ENCODE measurements at regions not wholly inside any gene's neighbourhood (a gene's known extent, or its start where the extent isn't known, plus 50 kb on each side); places are given as distances from the start of the nearest gene placed in this dataset.

- H3K27ac ChIP-seq = no peak overlapping the region
- H3K4me1 ChIP-seq = no peaks in the 10 kb centered on the region
- in situ Hi-C loops (cut with MboI; ENCODE audit: low sequenced_read_pairs in 4 of 4) = no loop called here
- intact Hi-C loops (cut with DNase I; ENCODE audit: low total_unique reads) = no loop called here
- no peak for ATAC-seq
- DNase-seq = no peak
- no peak overlapping the region for H3K4me3 ChIP-seq
- TF ChIP-seq, protein P1, sequence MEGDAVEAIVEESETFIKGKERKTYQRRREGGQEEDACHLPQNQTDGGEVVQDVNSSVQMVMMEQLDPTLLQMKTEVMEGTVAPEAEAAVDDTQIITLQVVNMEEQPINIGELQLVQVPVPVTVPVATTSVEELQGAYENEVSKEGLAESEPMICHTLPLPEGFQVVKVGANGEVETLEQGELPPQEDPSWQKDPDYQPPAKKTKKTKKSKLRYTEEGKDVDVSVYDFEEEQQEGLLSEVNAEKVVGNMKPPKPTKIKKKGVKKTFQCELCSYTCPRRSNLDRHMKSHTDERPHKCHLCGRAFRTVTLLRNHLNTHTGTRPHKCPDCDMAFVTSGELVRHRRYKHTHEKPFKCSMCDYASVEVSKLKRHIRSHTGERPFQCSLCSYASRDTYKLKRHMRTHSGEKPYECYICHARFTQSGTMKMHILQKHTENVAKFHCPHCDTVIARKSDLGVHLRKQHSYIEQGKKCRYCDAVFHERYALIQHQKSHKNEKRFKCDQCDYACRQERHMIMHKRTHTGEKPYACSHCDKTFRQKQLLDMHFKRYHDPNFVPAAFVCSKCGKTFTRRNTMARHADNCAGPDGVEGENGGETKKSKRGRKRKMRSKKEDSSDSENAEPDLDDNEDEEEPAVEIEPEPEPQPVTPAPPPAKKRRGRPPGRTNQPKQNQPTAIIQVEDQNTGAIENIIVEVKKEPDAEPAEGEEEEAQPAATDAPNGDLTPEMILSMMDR (IDR thresholded peaks at IDR 0.05 in 4 of 5, conservative IDR thresholded peaks at IDR 0.05 in 1 of 5) = no peak
- TF ChIP-seq POLR2A (IDR thresholded peaks at IDR 0.05) = no peak
- no peaks in the 10 kb centered on the region for H3K36me3 ChIP-seq
- no peaks in the 10 kb centered on the region for H3K9me3 ChIP-seq
- no peaks in the 10 kb centered on the region for H3K27me3 ChIP-seq
These were observed 326.0 kb downstream of the NPR3 start for GRCh38 chr5:33037076-33037475.

DNA sequence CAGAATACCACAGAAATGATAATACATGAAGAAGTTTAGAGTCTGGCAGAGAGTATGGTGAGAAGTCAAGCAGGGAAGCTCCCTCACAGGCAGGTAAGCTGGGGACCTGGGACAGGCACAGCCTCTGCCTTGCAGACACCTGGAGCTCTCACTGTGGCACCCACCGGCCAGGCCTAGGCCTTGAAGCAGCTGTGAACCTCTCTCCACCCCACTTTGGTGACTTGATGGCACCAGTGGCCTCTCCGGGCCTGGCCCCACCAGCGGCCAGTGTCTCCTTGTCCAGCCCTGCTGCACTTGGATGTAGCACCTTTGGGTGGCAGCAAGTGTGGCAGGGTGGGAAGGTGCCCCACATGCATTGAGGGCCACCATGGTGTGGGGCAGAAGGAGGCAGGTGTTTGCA lies 330.5 kb downstream of the NPR3 start:
- no peak for DNase-seq
- no peak for ATAC-seq

GRCh38 chr5:33043343-33043997 lies 332.3 kb downstream of the NPR3 start:
- Histone ChIP-seq H3K4me3 (no peak overlapping the region), H3K27me3 (no peaks in the 10 kb centered on the region), H3K9me3 (no peaks in the 10 kb centered on the region), H3K36me3 (no peaks in the 10 kb centered on the region), H3K27ac (no peak overlapping the region), H3K4me1 (no peaks in the 10 kb centered on the region)
- no peak for TF ChIP-seq POLR2A (IDR thresholded peaks at IDR 0.05)
- TF ChIP-seq, protein P1 (IDR thresholded peaks at IDR 0.05 in 4 of 5, conservative IDR thresholded peaks at IDR 0.05 in 1 of 5) = no peak
- ATAC-seq (no peak), DNase-seq (no peak)
- intact Hi-C loops (cut with DNase I; ENCODE audit: low total_unique reads) = no loop called here
- in situ Hi-C loops (cut with MboI; ENCODE audit: low sequenced_read_pairs in 4 of 4) = no loop called here

More for the DNA sequence above, 330.5 kb downstream of the NPR3 start:
- Histone ChIP-seq H3K27me3 (no peaks in the 10 kb centered on the region), H3K4me1 (no peaks in the 10 kb centered on the region), H3K27ac (no peak overlapping the region), H3K36me3 (no peaks in the 10 kb centered on the region), H3K9me3 (no peaks in the 10 kb centered on the region), H3K4me3 (no peak overlapping the region)
- TF ChIP-seq, protein P1 (IDR thresholded peaks at IDR 0.05 in 4 of 5, conservative IDR thresholded peaks at IDR 0.05 in 1 of 5) = no peak
- no peak for TF ChIP-seq POLR2A (IDR thresholded peaks at IDR 0.05)
- intact Hi-C loops (cut with DNase I; ENCODE audit: low total_unique reads) (no loop called here), in situ Hi-C loops (cut with MboI; ENCODE audit: low sequenced_read_pairs in 4 of 4) (no loop called here)

DNA sequence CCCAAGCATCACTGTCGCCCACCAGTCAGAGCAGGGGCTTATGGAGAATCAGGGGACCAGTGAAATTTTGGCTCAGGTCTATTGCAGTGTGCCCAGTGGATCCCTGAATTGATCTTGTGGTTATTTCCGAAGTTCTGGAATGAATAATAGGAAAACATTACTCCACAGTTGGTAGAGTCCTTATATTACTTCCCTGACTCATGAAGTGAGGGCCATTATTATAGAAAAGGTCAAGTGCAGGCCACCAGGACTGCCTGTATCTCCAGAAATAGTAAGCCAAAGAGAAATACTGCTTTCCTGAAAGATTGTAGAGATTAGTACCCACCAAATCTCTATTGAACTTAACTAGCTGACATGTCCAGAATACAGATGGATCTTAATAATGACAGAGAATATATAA lies 335.0 kb downstream of the NPR3 start:
- Histone ChIP-seq H3K4me1 (no peaks in the 10 kb centered on the region), H3K27ac (no peak overlapping the region), H3K9me3 (no peaks in the 10 kb centered on the region), H3K27me3 (no peaks in the 10 kb centered on the region), H3K4me3 (no peak overlapping the region), H3K36me3 (no peaks in the 10 kb centered on the region)
- in situ Hi-C loops (cut with MboI; ENCODE audit: low sequenced_read_pairs in 4 of 4) = no loop called here
- ATAC-seq (no peak), DNase-seq (no peak)
- TF ChIP-seq POLR2A (IDR thresholded peaks at IDR 0.05) = no peak
- TF ChIP-seq, protein P1 (IDR thresholded peaks at IDR 0.05 in 4 of 5, conservative IDR thresholded peaks at IDR 0.05 in 1 of 5) = no peak
- intact Hi-C loops (cut with DNase I; ENCODE audit: low total_unique reads) = no loop called here

GRCh38 chr5:33048315-33048714 lies 337.2 kb downstream of the NPR3 start:
- Histone ChIP-seq H3K9me3 (no peaks in the 10 kb centered on the region), H3K4me1 (no peaks in the 10 kb centered on the region), H3K36me3 (no peaks in the 10 kb centered on the region), H3K4me3 (no peak overlapping the region), H3K27ac (no peak overlapping the region), H3K27me3 (no peaks in the 10 kb centered on the region)
- TF ChIP-seq, protein P1 (IDR thresholded peaks at IDR 0.05 in 4 of 5, conservative IDR thresholded peaks at IDR 0.05 in 1 of 5) = no peak
- intact Hi-C loops (cut with DNase I; ENCODE audit: low total_unique reads) = no loop called here
- ATAC-seq (no peak), DNase-seq (no peak)
- in situ Hi-C loops (cut with MboI; ENCODE audit: low sequenced_read_pairs in 4 of 4) = no loop called here
